SIG-M5 treated with dmso at 0.1 percent for 504 hours (cell line): ENCODE measurements at regions not wholly inside any gene's neighbourhood (a gene's known extent, or its start where the extent isn't known, plus 50 kb on each side); places are given as distances from the start of the nearest gene placed in this dataset.

Experiments used
- DNase-seq: peaks from one replicate; lab custom pipeline; 2025; ENCODE audit not compliant: unreplicated experiment; lab: John Stamatoyannopoulos, UW

DNA sequence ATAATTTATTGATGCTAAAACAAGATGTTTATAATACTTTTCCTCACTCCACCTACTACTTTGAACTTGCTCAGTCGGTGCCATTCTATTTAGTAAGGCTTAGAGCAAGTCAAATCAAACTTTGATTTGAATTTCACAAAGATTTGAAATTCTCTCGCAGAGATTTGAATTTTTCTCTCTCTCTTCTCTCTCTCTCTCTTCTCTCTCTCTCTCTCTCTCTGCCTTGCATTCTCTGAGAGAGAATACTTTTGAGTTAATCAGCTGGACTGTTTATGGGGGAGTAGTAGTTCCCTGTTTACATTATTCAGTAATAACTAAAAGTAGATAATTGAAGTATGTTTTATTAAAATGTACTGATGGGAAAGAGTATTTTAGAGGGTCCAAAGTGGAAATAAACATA, 488.5 kb upstream of the ANKRD30A start:
- no peak for DNase-seq

DNA sequence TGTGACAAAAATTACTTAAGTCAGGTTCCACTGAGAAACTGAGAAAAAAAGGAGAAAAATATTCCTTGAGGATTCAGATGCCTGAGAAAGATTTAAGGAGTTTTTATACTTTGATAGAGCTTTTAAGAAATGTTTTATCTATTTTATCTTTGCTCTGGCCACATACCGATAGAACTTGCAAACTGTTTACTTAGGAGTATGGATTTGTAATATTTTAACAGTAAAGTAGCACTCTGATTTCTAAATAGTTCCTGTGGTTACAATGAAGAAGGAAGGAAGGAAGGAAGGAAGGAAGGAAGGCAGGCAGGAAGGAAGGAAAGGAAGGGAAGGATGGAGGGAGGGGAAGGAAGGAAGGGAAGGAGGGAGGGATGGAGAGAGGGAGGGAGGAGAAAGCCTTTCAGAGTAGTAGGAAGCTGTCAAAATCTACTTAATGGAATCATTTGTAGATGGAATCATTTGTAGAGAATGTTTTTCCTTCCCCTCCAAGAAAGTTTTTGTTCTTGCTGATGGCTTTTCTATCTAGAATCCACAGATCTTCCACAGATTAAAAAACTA, 489.0 kb upstream of the ANKRD30A start:
- no peak for DNase-seq

DNA sequence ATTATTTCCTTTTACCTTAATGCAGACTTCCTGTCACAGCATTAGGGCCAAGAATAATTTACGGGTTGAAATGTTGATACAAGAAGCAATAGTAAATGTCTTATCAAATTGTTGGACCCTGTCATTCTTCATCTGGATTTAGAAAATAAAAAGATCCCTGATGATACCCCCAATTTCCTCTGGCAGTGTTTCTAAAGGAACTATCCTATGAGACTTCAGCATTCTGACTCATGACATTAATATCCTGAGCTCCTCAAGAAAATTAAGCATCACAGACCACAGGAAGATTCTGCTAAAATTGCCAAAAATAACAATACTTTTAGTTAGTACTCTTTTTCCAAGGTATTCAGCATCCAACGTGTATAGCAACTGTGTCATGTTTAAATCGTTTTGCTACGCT, 490.5 kb upstream of the ANKRD30A start:
- no peak for DNase-seq

DNA sequence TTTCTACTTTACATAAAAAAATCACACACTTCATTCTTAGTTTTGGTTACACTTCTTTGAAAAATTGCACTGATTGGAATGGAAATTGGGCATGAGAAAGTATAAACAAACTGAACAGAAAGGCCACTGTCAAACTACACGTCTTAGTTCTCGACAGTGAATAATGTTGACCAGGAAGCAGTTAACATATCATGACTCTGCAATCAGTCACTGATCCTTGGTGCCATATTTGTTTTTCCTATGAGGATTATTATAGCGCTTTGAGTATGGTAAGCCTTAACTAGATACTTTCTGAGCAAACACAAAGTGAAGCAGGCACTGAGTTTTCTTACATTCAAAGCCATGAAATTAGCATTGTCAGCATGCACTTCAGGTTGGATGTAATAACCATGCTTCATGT, 495.1 kb upstream of the ANKRD30A start:
- no peak for DNase-seq

DNA sequence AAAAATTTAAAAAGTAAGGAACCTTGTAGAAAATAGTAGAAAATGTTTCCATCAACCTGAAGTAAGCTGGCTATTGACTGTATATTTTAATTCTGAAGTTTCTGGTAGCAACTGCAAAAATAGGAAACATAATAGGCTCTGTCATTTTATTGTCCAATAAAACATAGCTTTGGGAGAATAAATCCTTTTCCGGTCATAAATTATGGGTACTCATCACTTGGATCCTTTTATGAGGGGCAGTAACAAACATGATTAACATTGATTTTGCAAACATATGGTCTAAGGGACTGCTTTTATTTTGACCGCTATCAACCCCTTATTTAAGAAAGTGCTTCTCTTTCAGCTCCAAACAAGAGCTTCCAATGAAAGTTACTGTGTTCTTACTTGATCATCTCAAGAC, 495.9 kb upstream of the ANKRD30A start:
- DNase-seq, result no peak

DNA sequence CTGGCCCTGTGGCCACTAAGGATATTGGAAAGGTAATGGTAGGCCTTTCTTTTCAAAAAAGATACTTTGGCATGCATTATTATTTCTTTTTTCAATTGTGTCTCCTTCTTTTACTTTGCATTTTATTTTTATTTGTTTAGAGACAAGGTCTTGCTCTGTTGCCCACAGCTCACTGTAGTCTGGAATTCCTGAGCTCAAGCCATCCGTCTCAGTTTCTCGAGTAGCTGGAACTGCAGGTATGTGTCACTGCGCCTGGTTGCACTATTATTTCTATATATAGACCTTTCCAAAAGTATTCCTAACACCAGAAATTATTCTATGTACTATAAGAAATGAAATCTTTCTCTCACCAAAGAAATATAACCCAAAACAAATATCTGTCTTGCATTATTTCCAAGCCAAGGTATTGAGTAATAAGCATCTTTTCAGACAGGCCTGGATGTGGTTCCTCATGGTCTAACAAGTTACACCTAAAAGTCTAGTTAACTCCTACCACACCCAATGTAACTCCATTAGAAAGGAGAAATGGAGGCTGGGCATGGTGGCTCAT, 500.8 kb upstream of the ANKRD30A start:
- DNase-seq, result no peak

DNA sequence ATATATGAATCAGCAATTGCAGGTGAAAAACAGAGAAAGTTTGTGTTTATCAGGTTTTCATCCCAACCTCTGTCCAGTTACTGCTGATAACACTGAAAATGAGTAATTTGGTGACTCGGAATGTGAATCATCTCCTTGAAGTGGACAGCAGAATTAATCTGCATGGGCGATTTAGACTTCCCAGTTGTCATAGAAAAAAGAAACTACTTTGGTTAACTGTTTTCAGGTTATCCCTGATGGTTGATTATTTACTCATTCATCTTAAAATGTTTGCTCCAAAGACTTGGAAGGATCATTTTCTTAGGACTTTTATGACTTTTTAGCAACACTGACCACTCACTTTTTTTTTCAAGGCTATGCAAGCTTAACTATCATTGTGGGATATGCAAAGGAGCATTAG, 504.1 kb upstream of the ANKRD30A start:
- DNase-seq, result no peak

DNA sequence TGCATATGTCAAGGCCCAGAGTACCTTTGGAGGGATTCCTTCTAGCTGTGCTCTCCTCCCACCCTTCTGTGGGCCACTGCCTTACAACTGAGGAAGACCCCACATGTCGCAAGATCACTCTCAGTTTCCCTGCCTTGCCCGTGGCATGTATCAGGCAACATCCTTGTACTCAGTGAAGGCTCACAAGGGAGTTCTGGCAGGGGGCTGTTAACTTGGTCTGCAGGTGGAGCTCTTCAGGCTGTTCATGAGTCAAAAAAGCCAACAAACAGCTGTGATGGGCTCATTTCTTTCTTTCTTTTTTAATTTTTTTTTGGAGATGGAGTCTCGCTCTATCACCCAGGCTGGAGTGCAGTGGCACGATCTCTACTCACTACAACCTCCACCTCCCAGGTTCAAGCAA, 513.0 kb upstream of the ANKRD30A start:
- DNase-seq, result no peak

DNA sequence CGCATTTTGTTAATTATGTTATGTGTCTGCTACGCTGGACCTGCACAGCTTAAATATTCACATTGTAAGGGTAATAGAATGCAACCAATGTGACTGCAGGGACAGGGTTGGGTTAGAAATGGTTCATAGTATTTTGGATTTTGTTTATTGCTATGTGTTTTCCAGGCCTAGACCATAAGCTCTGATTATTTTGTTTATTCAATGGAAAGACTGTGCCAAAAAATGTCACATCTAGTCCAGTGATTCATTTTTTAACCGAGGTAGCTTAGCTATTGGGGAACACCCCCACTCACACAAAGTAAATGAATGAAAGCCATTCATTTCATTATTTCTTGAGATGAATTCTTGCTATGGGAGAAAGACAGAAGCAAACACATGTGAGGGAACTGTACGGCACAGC, 516.5 kb upstream of the ANKRD30A start:
- DNase-seq, result no peak

DNA sequence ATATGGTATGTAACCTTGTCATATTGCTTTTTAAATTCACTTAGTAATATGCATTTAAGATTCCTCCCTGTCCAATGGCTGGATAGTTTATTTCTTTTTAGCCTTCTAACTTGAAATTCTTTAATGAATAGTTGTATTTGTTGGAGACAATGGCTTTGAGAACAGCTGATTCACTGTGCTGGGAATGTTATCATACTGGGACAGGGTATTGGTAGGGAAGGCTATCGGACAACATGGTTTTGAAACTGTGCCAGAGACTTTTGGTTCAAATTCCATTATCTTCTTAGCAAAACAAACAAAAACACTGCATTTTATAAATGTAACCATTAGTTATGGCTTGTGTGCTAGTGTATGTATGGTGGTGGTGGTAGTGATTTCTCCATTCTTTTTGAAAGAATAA, 517.1 kb upstream of the ANKRD30A start:
- no peak for DNase-seq

DNA sequence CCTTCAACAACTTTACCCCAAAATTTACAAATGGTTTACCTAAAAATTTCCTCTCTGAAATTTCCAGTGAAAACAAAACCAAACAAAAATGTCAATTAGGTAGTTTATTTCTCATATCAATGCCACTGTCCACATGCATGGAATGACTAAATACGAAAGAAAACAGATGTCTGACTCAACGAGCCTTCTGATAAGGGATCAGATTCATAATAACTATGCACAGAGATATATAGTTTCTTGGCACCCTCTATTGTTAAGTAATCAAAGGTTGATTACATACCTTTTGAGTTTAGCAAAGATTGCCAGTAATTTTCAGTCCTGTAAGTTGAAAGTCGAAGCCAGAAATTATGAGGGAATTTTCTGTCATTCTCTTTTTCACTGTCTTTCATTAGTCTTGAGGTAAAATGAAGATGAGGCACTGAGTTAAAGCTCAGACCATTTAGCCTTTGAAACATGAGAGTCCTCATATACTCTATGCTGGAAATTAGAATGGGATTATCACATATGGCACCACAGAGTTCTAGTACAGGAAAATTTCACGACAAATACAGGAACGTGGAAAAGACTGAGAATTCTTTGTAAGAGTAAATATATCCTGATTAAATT, 519.1 kb upstream of the ANKRD30A start:
- DNase-seq, result no peak

DNA sequence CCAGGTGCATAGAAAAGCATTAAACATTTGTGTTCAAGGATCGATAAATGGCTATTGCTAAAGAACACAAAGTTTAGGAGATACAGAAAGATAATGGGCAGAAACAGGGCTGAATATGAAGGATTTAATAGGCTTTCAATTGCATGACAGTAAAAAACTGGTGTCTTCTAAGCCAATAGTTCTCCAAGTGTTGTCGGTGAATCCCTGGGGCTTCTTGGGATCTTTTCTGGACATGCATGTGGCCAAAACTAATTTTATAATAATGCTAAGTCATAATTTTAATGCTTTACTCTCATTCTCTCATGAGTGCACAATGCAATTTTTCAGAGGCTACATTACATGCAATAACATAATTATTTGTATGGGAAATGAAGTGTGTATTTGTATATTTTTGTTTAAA, 521.1 kb upstream of the ANKRD30A start:
- DNase-seq, result no peak

DNA sequence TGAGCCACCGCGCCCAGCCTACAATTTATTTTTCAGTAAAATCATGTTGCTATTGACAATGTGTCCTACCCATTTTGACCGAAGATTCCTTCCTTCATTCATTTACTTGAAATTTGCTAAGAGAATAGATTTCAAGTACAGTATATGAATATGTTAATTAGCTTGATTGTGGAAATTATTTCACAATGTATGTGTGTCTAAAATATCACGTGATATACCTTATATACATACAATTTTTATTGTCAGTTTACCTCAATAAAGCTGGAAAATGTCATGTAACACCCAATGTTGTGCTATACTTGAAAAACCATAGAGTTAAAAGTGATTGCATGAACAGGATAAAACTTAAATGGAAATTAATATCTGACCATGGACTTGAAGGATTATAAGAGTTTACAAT, 521.7 kb upstream of the ANKRD30A start:
- DNase-seq, result no peak

DNA sequence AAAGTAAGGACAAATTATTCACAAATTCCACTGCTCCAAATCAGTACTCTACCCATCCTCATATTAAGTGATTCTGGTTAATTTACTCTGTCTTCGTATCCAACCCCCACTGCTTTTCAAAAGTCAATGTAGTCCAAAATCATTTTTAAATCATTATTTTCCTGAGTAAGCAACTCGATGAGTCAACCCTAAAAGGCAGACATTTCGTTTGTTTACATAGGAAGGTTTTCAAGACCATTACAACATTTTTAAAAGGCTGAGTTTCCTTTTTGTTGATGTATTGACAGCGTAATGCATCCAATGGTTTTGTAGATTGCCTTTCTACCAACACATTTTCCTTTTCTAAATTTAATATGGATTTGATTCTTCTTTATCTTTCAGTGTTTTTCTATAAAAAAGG, 523.0 kb upstream of the ANKRD30A start:
- DNase-seq, result no peak

DNA sequence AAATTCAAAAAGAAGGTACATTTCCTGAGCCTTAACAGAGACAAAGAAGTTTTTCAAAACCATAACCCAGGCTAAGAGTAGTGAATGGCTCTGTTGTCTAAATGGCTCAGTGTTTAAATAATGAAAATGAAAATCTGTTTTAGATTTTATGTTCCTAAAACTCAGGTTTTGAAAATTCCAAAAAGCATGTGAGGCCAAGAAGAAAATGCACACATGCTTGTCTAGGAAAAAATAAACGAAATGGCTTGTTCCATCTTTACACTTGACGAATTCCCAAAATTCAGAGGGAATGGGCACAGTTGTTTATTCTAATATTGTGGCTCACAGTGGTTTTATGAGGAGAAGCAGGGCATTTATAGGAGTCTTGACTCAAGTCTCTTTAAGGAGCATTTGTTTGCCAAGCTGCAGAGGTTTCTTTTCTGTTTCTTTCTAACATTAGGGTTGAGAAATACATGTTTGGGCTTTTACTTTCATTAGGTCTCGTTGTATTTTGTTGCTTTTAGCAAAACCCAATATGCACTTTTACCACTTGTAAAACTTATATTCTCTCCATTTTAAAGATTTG, 527.6 kb upstream of the ANKRD30A start:
- no peak for DNase-seq

DNA sequence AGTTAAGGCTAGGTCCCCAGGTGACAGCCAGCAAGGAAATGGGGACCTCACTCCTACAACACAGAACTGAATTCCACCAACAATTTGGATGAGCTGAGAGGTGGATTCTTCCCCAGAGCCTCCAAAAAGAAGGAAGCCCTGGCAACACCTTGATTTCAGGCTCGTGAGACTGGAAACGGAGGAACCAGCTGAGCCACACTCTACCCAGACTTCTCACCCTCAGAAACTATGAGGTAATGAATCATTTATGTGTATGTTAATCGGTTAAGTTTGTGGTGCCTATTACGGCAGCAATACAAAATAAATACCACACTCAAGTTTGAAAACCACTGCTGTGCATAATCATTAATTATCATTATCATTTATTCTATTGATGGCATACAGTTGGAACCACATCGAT, 532.4 kb upstream of the ANKRD30A start:
- DNase-seq, result no peak

DNA sequence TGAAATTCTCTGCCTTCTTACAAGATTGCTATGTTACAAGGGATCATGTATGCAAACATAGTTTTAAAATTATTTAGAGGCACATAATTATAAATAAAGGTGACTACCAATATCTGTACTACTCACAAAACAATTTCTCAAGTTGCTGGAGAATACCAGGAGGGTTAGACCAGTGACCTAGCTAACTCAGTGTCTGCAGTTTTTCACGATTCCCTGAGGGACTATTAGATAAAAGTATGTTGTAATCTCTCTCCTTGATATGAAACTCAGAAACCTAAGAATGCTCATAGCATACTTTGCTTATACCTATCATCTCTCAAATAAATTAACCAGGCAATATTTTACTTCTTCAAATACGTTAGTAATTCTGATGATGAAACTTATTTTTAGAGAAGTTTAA, 534.0 kb upstream of the ANKRD30A start:
- no peak for DNase-seq

DNA sequence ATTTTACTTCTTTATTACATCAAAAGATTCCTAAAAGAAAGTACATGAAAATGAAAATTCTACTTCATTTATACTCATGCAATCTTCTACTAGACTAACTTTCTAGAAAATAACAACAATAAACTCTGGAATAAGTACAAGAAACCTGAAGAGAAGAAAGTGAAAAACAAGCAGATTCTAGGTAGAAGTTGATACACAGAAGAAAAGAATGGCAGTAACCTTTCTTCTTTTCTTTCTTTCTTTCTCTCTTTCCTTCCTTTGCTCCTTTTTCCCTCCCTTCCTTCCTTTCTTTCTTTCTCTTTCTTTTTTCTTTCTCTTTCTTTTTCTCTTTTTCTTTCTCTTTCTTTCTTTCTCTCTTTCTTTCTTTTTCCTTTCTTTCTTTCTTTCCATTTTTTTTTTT, 541.7 kb upstream of the ANKRD30A start:
- no peak for DNase-seq

DNA sequence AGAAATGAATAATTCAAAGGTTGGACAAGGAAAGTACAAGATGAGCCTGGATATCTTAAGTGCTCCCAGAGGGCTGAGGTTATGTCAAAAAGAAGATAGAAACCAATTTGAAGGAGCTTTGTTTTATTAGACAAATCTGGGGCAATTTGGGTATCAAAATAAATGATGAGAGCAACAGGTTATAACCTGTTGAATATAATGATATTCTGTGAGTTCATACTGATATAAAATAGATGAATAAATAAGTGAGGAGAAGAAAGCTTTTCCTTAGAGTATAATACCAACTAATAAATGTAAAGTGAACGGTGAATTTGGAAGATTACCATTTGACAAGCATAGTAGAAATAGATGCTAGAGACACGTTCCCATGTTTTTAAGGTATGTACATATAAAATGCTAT, 544.2 kb upstream of the ANKRD30A start:
- DNase-seq, result no peak

DNA sequence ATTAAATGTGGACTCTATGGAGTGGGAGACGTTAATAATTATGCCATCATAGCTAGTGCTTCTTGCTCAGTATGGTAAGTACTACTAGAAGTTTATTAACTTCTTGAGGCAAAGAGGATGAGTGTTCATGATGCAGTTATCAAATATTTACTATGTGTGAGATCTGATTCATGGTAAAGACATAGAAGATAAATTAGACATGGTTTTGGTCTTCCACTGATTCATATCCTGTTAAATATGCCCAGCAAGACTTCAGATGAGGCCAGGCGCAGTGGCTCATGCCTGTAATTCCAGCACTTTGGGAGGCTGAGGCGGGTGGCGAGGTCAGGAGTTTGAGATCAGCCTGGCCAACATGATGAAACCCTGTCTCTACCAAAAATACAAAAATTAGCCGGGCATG, 547.1 kb upstream of the ANKRD30A start:
- no peak for DNase-seq

DNA sequence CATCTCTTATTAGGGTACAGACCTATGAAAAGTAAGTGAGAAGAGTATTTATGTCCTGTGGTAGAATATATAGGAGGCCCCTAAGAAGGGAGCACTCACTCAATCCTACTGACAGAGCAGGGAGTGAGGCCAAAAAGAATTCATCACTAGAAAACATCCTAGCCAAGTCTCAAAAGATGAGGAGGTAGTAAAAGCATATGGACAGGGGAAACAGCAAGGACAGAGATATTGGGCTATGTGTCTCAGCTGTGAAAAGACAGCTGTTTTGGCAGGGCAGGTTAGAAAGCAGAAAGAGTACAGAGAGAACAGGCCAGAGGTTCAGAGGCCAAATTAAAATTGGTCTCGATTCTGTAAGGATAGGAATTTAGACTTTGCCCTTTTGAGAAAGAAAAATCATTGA, 548.3 kb upstream of the ANKRD30A start:
- DNase-seq, result no peak

DNA sequence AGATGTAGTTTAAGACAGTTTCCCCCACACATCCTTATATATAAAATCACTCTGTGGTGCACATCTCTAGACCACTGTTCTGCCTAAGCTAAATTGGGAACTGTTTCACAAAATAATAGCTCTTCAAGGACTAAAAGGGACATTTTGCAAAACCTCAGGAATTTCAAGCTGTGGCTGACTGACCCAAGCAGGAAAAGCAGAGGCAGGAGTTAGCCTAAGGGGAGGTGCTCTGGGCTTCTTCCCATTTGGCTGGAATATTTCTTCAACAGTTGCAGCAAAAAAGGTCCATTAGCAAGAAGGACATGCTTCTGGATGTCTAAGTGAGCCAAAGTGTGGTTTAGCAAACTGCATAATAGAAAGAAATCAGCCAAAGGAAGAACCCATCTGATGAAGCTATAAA, 551.2 kb upstream of the ANKRD30A start:
- no peak for DNase-seq

DNA sequence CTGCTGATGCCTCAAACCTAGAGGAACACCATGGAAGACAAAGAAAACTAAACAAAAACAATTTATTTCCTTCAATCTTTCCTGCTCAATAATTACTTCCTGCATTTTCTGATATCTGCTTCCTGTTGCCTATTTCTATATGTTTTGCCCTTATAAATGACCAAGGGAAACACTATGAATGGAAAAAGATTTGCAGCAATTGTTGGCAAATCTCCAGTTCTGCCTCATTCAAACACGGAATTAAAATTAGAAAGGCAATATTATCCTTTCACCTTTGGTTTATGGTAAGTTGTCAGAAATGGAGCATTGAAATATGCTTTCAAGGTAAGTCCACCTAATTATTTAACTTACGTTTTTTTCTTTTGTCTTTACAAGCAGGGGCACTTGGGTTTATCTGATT, 552.2 kb upstream of the ANKRD30A start:
- no peak for DNase-seq
